ENCODE measurements at regions not wholly inside any gene's neighbourhood (a gene's known extent, or its start where the extent isn't known, plus 50 kb on each side); places are given as distances from the start of the nearest gene placed in this dataset.

DNA sequence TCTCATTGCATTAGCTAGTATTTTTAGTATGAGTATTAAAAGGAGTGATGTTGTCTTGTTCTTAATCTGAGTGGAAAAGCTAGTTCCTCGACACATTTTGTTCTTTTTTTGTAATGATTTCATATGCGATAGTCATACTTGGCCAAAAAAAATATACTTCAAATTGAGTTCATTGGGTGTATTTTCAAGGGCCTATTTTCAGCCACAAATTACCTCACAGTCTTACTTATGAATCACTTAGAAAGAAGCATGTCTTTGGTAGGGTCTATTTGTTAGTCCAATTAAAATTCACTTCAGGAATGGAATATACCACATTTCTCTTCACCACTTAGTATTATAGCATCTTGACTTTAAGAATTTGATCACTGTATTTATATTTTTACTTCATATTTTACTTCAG, 337.2 kb downstream of the CDH11 start:
- no peaks in the 10 kb centered on the region for H3K9me2 ChIP-seq (replicated peaks; ENCODE audit: control insufficient read depth, low read length)
- H3F3A ChIP-seq (ENCODE audit: control insufficient read depth, insufficient read depth), result no peaks in the 10 kb centered on the region
- no peaks in the 10 kb centered on the region for H4K20me1 ChIP-seq (ENCODE audit: control insufficient read depth, insufficient read depth, low read depth, low read length)
- no peaks in the 10 kb centered on the region for H3K4me1 ChIP-seq (ENCODE audit: control insufficient read depth, low read length)
- H3K27ac ChIP-seq (ENCODE audit: low read depth, low read length), result no peak overlapping the region
- H3K79me2 ChIP-seq (ENCODE audit: control insufficient read depth, low read length), result no peaks in the 10 kb centered on the region
- no peaks in the 10 kb centered on the region for H3K27me3 ChIP-seq (ENCODE audit: control insufficient read depth, low read length)
- TF ChIP-seq EZH2phosphoT487 (IDR thresholded peaks at IDR 0.05; ENCODE audit: borderline replicate concordance, low read length), result no peak
- TF ChIP-seq, protein P1, sequence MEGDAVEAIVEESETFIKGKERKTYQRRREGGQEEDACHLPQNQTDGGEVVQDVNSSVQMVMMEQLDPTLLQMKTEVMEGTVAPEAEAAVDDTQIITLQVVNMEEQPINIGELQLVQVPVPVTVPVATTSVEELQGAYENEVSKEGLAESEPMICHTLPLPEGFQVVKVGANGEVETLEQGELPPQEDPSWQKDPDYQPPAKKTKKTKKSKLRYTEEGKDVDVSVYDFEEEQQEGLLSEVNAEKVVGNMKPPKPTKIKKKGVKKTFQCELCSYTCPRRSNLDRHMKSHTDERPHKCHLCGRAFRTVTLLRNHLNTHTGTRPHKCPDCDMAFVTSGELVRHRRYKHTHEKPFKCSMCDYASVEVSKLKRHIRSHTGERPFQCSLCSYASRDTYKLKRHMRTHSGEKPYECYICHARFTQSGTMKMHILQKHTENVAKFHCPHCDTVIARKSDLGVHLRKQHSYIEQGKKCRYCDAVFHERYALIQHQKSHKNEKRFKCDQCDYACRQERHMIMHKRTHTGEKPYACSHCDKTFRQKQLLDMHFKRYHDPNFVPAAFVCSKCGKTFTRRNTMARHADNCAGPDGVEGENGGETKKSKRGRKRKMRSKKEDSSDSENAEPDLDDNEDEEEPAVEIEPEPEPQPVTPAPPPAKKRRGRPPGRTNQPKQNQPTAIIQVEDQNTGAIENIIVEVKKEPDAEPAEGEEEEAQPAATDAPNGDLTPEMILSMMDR (IDR thresholded peaks at IDR 0.05; ENCODE audit: low read depth, low read length, poor library complexity, severe bottlenecking), result no peak
- no peaks in the 10 kb centered on the region for H3K36me3 ChIP-seq (ENCODE audit: control insufficient read depth, low read length)
- H3K4me2 ChIP-seq (ENCODE audit: low read length), result no peak overlapping the region
- no peak overlapping the region for H3K4me3 ChIP-seq (ENCODE audit: low read length)
- H3K9me3 ChIP-seq (ENCODE audit: control insufficient read depth, insufficient read depth, low read length), result no peaks in the 10 kb centered on the region

DNA sequence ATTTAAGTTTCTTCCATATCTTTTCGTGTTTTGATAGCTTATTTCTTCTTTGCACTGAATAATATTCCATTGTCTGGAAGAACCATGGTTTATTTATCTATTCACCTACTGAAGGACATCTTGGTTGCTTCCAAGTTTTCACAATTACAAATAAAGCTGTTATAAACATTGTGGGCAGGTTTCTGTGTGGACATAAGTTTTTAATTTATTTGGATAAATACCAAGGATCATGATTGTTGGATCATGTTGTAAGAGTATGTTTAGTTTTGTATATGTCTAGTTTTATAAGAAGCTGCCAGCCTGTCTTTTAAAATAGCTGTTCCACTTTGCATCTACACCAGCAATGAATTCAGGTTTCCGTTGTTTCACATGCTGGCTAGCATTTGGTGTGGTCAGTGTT, 339.4 kb downstream of the CDH11 start:
- no peaks in the 10 kb centered on the region for H3K9me3 ChIP-seq (ENCODE audit: control insufficient read depth, insufficient read depth, low read length)
- no peaks in the 10 kb centered on the region for H3K79me2 ChIP-seq (ENCODE audit: control insufficient read depth, low read length)
- H3K27me3 ChIP-seq (ENCODE audit: control insufficient read depth, low read length), result no peaks in the 10 kb centered on the region
- no peak for TF ChIP-seq EZH2phosphoT487 (IDR thresholded peaks at IDR 0.05; ENCODE audit: borderline replicate concordance, low read length)
- TF ChIP-seq, protein P1 (IDR thresholded peaks at IDR 0.05; ENCODE audit: low read depth, low read length, poor library complexity, severe bottlenecking), result no peak
- no peak overlapping the region for H3K27ac ChIP-seq (ENCODE audit: low read depth, low read length)
- H3K4me2 ChIP-seq (ENCODE audit: low read length), result no peak overlapping the region
- no peaks in the 10 kb centered on the region for H3K9me2 ChIP-seq (replicated peaks; ENCODE audit: control insufficient read depth, low read length)
- no peaks in the 10 kb centered on the region for H4K20me1 ChIP-seq (ENCODE audit: control insufficient read depth, insufficient read depth, low read depth, low read length)
- no peak overlapping the region for H3K4me3 ChIP-seq (ENCODE audit: low read length)
- no peaks in the 10 kb centered on the region for H3K36me3 ChIP-seq (ENCODE audit: control insufficient read depth, low read length)
- H3K4me1 ChIP-seq (ENCODE audit: control insufficient read depth, low read length), result no peaks in the 10 kb centered on the region
- H3F3A ChIP-seq (ENCODE audit: control insufficient read depth, insufficient read depth), result no peaks in the 10 kb centered on the region

DNA sequence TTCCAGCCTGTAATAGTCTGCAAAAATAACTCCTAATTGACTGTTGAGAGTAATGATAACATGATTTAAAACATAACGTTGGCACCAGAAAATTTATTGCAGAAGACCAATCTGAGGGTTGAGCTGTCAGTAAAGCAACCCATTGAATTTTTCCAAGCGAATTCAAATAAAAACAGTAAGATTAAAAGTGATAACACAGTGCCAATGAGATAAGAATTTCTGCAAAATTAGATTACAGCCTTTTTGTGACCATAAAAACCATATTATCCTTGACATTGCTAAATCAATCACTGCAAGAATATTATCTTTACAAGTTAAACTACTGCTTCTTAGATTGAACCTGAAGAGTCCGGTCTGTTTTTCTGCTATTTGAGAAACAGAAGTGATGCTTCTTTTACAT, 341.4 kb downstream of the CDH11 start:
- Histone ChIP-seq H3K4me3 (ENCODE audit: low read length) (no peak overlapping the region), H3F3A (ENCODE audit: control insufficient read depth, insufficient read depth) (no peaks in the 10 kb centered on the region)

More for the DNA sequence above, 341.4 kb downstream of the CDH11 start:
- Histone ChIP-seq H3K79me2 (ENCODE audit: control insufficient read depth, low read length) (no peaks in the 10 kb centered on the region), H3K9me2 (replicated peaks; ENCODE audit: control insufficient read depth, low read length) (no peaks in the 10 kb centered on the region), H3K9me3 (ENCODE audit: control insufficient read depth, insufficient read depth, low read length) (no peaks in the 10 kb centered on the region), H4K20me1 (ENCODE audit: control insufficient read depth, insufficient read depth, low read depth, low read length) (no peaks in the 10 kb centered on the region), H3K27ac (ENCODE audit: low read depth, low read length) (no peak overlapping the region), H3K4me1 (ENCODE audit: control insufficient read depth, low read length) (no peaks in the 10 kb centered on the region), H3K36me3 (ENCODE audit: control insufficient read depth, low read length) (no peaks in the 10 kb centered on the region), H3K4me2 (ENCODE audit: low read length) (no peak overlapping the region), H3K27me3 (ENCODE audit: control insufficient read depth, low read length) (no peaks in the 10 kb centered on the region)
- no peak for TF ChIP-seq EZH2phosphoT487 (IDR thresholded peaks at IDR 0.05; ENCODE audit: borderline replicate concordance, low read length)
- TF ChIP-seq, protein P1 (IDR thresholded peaks at IDR 0.05; ENCODE audit: low read depth, low read length, poor library complexity, severe bottlenecking), result no peak

Data from DOHH2 (cell line).